GM19193 (cell line): ENCODE measurements at regions not wholly inside any gene's neighbourhood (a gene's known extent, or its start where the extent isn't known, plus 50 kb on each side); places are given as distances from the start of the nearest gene placed in this dataset.

Experiments used
- POLR2A ChIP-seq: IDR thresholded peaks from 4 replicates; pipeline ENCODE4 v1.6.1; 2011; ENCODE audit not compliant: insufficient read depth, insufficient read length; ENCODE audit errors: extremely low read depth

- TF ChIP-seq POLR2A, result no peak
Observed at GRCh38 chr6:155519176-155519738, 63.6 kb upstream of the NOX3 start.

GRCh38 chr6:155517294-155517693, 61.7 kb upstream of the NOX3 start:
- no peak for TF ChIP-seq POLR2A

DNA sequence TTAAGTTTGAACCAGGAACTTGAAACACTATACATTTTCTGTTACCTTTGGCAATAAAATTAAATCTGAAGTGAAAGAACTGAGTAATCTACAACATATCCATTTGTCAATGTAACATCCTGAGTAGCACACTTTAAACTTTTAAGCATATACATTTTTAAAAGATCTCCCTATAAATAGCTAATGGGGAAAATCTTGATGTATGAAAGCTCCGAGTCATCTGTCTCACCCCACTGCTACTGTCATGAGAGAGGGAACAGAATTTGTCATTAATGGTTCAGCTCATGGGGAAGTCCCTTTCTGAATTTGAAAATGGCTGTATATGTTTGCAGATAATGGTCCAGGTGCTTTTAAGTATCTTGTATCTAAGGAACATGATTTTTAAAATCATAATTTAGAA, 55.2 kb upstream of the NOX3 start:
- no peak for TF ChIP-seq POLR2A

DNA sequence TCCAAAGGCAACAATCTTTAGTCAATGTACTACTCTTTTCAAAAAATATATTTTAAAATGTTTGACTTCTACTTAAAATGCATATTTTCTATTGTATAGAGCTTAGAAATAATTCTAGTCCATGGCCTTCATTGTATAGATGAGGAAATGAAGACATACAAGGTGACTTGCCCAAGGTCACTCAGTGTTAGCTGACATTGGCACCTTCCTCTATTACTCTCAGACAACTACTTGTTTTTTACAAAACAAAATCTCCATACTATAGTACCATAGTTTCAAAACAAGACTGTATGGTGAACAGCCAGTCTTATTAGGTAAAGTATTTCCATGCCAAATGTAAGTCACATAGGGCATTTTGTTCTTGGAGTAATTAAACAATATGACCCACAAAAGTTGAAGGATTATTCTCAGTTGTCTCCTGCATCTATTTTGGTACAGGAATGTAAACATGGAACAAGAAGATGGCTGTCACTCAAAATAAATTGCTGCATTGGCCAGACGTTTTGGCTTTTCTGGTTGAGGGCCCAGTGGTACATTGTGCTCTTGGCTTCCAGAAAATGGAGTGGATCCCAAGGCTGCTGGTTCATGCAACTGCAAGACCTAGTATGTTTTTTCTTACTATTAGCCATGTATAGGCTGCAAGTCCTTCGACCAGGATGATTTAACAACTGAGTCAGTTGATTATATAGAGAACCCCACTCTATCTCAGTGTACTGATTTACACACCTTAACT, 54.3 kb upstream of the NOX3 start:
- no peak for TF ChIP-seq POLR2A

GRCh38 chr6:155505608-155505989, 50.0 kb upstream of the NOX3 start:
- TF ChIP-seq POLR2A, result no peak
